NCI-H345 treated with DMSO at 0.1 percent for 48 hours (cell line): ENCODE measurements at regions not wholly inside any gene's neighbourhood (a gene's known extent, or its start where the extent isn't known, plus 50 kb on each side); places are given as distances from the start of the nearest gene placed in this dataset.

ENCODE experiments used
- DNase-seq: peaks from one replicate; lab custom pipeline; 2025; ENCODE audit not compliant: unreplicated experiment; lab: John Stamatoyannopoulos, UW

DNA sequence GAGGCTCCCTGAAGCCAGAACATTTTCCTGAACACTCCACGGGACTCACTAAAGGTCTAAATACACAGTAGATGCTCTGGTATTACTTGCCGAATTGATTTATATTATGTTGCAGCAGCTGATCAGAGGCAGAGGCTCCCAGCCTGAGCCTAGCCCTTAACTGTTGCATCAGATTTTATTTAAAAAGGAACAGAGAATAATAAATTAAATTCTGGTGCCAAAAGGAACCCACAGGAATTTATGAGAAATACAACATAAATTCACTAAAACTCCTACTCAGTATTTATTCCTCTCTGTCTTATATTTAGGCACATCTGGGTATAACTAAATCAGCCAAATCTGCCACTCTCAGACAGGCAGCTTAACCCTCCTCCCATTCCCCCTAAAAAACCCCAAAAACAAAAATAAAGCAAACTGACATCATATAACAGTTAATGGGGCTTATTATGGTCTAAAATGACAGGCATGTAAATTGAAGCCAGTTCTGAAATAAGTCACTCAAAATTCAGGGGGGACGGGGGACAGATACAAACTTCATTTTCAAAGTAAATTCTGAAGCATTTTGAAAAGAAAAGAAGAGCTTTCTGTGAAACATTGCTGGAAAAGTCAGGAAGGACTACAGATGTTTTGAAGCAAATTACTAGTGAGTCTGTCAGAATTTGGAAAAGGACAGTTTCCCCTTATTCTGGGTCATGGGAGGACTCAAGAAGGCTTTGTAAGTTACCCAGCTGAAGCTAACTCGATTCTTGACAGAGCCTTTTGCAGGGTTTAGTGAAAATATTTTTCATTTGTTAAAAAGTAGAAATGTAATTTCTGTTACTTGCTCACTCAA, 53.8 kb upstream of the CORO2B start:
- DNase-seq = no peak

DNA sequence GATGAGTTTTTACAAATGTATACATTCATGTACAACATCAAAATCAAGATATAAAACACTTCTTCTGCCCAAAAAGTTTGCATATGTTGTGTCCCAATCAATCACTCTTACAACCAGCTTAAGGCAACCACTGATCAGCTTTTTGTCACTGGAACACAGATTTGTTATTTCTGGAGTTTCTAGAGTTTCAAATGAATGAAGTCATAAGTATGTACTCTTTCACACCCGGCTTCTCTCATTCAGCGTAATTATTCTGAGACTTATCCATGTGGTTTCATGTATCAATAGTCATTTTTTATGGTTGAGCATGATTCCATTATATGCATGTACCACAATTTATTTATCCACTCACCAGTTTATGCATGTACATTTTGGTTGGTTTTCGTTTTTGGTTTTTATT, 53.0 kb upstream of the CORO2B start:
- DNase-seq = no peak

DNA sequence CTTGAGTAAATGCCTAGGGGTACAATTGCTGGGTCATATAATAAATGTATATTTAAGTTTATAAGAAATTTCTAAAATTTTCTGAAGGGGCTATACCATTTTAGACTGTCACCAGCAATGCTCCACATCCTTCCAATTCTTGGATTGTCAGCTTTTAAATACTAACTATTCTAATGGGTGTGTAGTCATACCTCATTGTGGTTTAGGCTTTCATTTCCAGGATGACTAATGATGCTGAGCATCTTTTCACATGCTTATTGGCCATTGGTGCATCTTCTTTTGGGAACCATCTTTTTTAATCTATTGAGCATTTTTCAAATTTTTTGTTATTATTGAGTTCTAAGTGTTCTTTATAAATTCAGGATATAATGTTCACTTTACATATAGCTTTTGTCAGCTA, 52.5 kb upstream of the CORO2B start:
- no peak for DNase-seq

DNA sequence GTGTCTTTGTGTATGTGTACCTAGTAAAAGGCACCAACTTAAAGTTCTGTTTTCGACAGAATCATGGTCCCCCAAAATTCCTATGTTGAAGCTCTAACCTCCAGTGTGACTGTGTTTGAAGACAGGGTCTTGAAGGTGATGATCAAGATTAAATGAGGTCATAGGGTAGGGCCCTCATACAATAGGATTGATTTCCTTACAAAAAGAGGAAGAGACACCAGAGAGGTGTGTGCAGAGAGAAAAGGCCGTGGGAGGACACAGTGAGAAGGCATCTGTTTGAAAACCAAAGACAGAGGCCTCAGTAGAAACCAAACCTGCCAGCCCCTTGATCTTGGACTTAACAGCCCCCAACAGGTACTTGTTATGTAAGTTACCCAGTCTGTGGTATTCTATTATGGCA, 52.0 kb upstream of the CORO2B start:
- no peak for DNase-seq

DNA sequence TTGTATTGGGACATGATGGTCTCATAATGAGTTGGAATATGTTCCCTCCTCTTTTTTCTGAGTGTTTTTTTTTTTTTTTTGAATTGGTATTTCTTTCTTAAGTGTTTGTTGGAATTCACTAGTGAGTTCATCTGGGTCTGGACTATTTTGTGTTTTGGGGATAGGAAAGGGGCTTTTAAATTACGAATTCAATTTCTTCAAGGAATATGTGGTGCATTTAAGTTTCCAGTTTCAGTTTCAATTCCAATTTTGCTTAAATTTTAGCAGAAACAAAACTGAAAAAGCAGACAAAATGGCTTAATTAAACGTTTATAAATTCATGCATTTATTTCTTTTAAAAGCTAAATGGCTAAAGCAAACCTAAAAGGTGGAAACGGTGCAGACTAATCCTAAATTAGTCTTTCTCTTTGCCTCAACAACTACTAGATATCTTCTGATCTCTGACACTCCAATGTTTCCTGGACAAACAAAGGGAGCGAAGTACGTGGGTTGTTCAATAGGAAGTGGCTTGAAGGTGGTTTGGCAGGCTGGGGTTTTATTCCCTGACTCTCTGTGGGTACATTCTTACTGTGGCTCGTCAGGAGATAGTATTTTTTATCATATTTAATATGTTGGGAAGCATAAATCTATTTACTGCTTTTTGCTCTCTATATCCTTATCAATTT, 50.0 kb upstream of the CORO2B start:
- no peak for DNase-seq
